ENCODE measurements at regions not wholly inside any gene's neighbourhood (a gene's known extent, or its start where the extent isn't known, plus 50 kb on each side); places are given as distances from the start of the nearest gene placed in this dataset.

DNA sequence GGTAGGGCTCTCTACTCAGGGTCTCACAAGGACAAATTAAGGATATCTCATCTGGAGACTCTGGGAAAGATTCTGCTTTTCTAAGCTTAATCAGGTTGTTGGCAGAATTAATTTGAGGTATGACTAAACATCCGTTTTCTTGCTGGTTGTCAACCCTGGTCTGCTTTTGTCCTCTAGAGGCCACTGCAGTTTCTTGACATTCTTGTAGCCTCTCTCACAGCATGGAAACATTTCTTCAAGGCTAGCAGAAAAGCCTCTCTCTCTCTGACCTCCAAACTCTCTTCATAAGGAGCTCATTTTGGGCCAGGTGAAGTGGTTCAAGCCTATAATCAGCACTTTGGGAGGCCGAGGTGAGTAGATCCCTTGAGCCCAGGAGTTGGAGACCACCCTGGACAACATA lies 749.5 kb upstream of the PCDH7 start:
- no peak overlapping the region for H3K4me3 ChIP-seq (ENCODE audit: low read depth, low read length)
- 79% methylated on average over 2 of the region's 2 CpGs for WGBS (ENCODE audit: insufficient coverage)

DNA sequence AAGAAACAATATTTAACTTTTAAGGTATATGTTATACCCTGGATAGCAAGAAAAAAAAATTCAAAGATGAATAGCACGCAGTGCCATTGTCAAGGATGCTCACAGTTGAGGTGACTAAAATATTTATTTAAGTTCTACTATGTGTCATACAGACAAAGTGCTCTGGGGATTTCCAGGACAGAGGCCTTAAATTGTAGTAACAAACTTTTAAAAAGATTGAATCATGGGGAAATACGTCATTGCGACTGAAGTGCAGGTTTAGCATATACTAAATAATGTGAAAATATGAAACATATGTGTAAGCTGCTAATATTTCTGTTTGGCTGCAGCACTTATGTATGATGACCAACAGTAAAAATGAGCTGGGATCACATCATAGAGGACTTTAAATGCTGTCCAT lies 748.0 kb upstream of the PCDH7 start:
- no peak for DNase-seq (ENCODE audit: low read depth in 4 of 6, low spot score in 6 of 6)
- Histone ChIP-seq H3K27me3 (ENCODE audit: control insufficient read depth, insufficient read depth, low read length) (no peaks in the 10 kb centered on the region), H3K36me3 (ENCODE audit: control insufficient read depth, insufficient read depth, low read length) (no peaks in the 10 kb centered on the region), H3K4me1 (ENCODE audit: control insufficient read depth, insufficient read depth, low read length) (no peaks in the 10 kb centered on the region), H3K27ac (ENCODE audit: low read depth, low read length) (no peak overlapping the region), H3K4me3 (ENCODE audit: low read depth, low read length) (no peak overlapping the region), H3K9me3 (ENCODE audit: control insufficient read depth, insufficient read depth, low read length) (peaks cover 1% of the 10 kb centered on the region)
- no CpG with 5 or more reads among the region's 3 CpGs for WGBS (ENCODE audit: insufficient coverage)

More for the DNA sequence above, 749.5 kb upstream of the PCDH7 start:
- Histone ChIP-seq H3K9me3 (ENCODE audit: control insufficient read depth, insufficient read depth, low read length) (peaks cover 1% of the 10 kb centered on the region), H3K36me3 (ENCODE audit: control insufficient read depth, insufficient read depth, low read length) (no peaks in the 10 kb centered on the region), H3K27me3 (ENCODE audit: control insufficient read depth, insufficient read depth, low read length) (no peaks in the 10 kb centered on the region), H3K27ac (ENCODE audit: low read depth, low read length) (no peak overlapping the region), H3K4me1 (ENCODE audit: control insufficient read depth, insufficient read depth, low read length) (no peaks in the 10 kb centered on the region)
- no peak for DNase-seq (ENCODE audit: low read depth in 4 of 6, low spot score in 6 of 6)

DNA sequence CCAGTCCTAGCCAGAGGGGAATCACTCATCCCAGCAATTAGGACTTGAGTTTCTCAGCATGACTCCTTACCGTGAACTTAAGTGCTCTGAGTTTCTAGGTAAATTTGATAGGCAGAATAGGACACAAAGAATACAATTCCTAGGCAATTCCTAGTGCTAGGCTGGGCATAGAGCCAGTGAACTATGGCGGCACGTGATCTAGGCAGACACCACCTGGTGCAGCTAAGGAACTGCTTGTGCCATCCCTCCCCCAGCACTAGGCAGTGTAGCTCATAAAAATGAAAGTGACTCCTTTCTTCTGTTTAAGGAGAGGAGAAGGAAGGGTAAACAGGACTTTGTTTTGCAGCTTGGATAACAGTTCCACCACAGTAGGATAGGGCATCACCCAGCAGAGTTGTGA lies 736.3 kb upstream of the PCDH7 start:
- Histone ChIP-seq H3K36me3 (ENCODE audit: control insufficient read depth, insufficient read depth, low read length) (no peaks in the 10 kb centered on the region), H3K27ac (ENCODE audit: low read depth, low read length) (no peak overlapping the region), H3K27me3 (ENCODE audit: control insufficient read depth, insufficient read depth, low read length) (no peaks in the 10 kb centered on the region), H3K4me3 (ENCODE audit: low read depth, low read length) (no peak overlapping the region), H3K4me1 (ENCODE audit: control insufficient read depth, insufficient read depth, low read length) (no peaks in the 10 kb centered on the region), H3K9me3 (ENCODE audit: control insufficient read depth, insufficient read depth, low read length) (no peaks in the 10 kb centered on the region)
- DNase-seq (ENCODE audit: low read depth in 4 of 6, low spot score in 6 of 6) = no peak
- WGBS (ENCODE audit: insufficient coverage) = no CpG with 5 or more reads among the region's 3 CpGs

DNA sequence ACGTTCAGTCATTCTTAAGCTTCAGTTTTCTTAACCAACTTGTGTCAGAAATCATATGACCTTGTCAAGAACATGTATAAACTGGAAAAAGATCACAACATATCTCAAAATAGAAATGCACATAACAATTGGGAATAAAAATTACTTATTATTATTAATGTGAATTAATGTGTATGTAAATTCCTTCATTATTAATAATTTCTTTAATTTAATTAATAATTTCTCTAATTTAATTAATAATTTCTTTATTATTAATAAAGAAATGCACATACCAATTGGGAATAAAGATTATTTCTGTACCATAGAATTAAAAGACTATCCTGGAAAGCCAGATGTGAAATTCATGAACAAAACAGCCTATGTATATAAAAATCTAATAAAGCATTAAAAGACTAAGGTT lies 718.5 kb upstream of the PCDH7 start:
- no peak overlapping the region for H3K27ac ChIP-seq (ENCODE audit: low read depth, low read length)
- DNase-seq (ENCODE audit: low read depth in 4 of 6, low spot score in 6 of 6) = no peak
- no CpG with 5 or more reads among the region's 1 CpG for WGBS (ENCODE audit: insufficient coverage)
- H3K4me1 ChIP-seq (ENCODE audit: control insufficient read depth, insufficient read depth, low read length) = no peaks in the 10 kb centered on the region
- no peaks in the 10 kb centered on the region for H3K9me3 ChIP-seq (ENCODE audit: control insufficient read depth, insufficient read depth, low read length)
- no peaks in the 10 kb centered on the region for H3K36me3 ChIP-seq (ENCODE audit: control insufficient read depth, insufficient read depth, low read length)
- no peaks in the 10 kb centered on the region for H3K27me3 ChIP-seq (ENCODE audit: control insufficient read depth, insufficient read depth, low read length)
- no peak overlapping the region for H3K4me3 ChIP-seq (ENCODE audit: low read depth, low read length)

DNA sequence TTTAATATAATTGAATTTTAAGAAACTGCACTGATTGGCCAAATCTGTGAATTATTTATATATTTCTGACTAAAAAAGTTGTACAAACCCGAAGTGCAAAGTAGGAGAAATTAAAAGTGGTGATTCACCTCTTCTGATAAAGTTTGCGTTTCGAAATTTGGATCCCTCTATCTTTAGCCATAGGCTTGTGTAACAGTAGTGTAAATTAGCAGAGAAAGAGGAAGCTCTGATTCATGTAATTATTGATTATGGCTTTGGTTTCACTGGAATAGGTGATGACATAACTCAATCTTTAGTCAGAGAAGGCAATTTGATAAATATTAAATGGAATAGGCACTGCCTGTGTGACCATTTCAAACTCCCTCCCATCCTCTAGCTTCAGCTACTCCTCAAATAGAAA lies 717.8 kb upstream of the PCDH7 start:
- Histone ChIP-seq H3K4me3 (ENCODE audit: low read depth, low read length) (no peak overlapping the region), H3K27me3 (ENCODE audit: control insufficient read depth, insufficient read depth, low read length) (no peaks in the 10 kb centered on the region), H3K9me3 (ENCODE audit: control insufficient read depth, insufficient read depth, low read length) (no peaks in the 10 kb centered on the region), H3K4me1 (ENCODE audit: control insufficient read depth, insufficient read depth, low read length) (no peaks in the 10 kb centered on the region), H3K36me3 (ENCODE audit: control insufficient read depth, insufficient read depth, low read length) (no peaks in the 10 kb centered on the region), H3K27ac (ENCODE audit: low read depth, low read length) (no peak overlapping the region)
- no peak for DNase-seq (ENCODE audit: low read depth in 4 of 6, low spot score in 6 of 6)
- WGBS (ENCODE audit: insufficient coverage) = 90% methylated on average over 2 of the region's 3 CpGs

DNA sequence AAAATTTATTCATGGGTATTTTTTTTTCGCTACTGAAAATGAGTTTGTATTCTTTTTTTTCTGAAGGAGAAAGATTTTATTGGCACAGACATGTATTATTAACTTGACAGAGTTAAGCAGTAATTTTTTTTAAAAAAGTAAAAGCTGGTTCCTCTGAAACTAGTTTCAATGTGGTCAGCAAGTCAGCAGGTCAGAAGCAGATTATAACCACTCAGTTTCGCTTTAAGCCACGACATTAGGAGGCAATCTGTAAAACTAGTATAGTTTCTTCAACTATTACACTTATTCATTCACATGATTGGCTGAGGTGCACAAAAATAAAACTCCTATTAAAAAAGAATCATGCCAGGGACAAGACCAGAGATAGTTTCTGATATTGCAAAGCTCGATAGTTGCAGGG lies 714.2 kb upstream of the PCDH7 start:
- H3K27ac ChIP-seq (ENCODE audit: low read depth, low read length) = no peak overlapping the region
- DNase-seq (ENCODE audit: low read depth in 4 of 6, low spot score in 6 of 6) = no peak
- no peaks in the 10 kb centered on the region for H3K4me1 ChIP-seq (ENCODE audit: control insufficient read depth, insufficient read depth, low read length)
- no peaks in the 10 kb centered on the region for H3K36me3 ChIP-seq (ENCODE audit: control insufficient read depth, insufficient read depth, low read length)
- no peaks in the 10 kb centered on the region for H3K9me3 ChIP-seq (ENCODE audit: control insufficient read depth, insufficient read depth, low read length)
- H3K27me3 ChIP-seq (ENCODE audit: control insufficient read depth, insufficient read depth, low read length) = no peaks in the 10 kb centered on the region
- no peak overlapping the region for H3K4me3 ChIP-seq (ENCODE audit: low read depth, low read length)
- whole genome bisulfite sequencing (ENCODE audit: insufficient coverage) = 100% methylated on average over 1 of the region's 4 CpGs

DNA sequence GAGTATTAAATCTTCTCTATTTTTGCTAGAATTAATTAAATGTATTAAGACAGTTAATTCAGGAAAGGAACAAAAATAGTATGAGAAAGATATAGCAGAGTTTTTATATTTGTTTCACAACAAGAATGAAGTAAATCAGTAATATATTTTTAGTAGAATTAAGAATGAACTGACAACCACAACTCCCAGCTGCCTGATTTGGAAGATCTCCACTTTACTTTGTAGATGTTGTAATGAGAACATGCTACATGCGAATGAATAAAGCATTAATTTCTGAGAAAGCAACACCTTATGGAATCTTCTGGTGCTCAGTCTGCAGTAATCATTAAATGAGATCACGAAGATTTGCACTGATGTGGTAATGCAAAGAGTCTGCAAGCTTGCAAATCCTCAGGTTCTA lies 695.6 kb upstream of the PCDH7 start:
- H3K36me3 ChIP-seq (ENCODE audit: control insufficient read depth, insufficient read depth, low read length) = no peaks in the 10 kb centered on the region
- no peak overlapping the region for H3K27ac ChIP-seq (ENCODE audit: low read depth, low read length)
- no CpG with 5 or more reads among the region's 2 CpGs for WGBS (ENCODE audit: insufficient coverage)
- no peak for DNase-seq (ENCODE audit: low read depth in 4 of 6, low spot score in 6 of 6)
- no peaks in the 10 kb centered on the region for H3K27me3 ChIP-seq (ENCODE audit: control insufficient read depth, insufficient read depth, low read length)
- H3K9me3 ChIP-seq (ENCODE audit: control insufficient read depth, insufficient read depth, low read length) = no peaks in the 10 kb centered on the region
- no peaks in the 10 kb centered on the region for H3K4me1 ChIP-seq (ENCODE audit: control insufficient read depth, insufficient read depth, low read length)
- no peak overlapping the region for H3K4me3 ChIP-seq (ENCODE audit: low read depth, low read length)

DNA sequence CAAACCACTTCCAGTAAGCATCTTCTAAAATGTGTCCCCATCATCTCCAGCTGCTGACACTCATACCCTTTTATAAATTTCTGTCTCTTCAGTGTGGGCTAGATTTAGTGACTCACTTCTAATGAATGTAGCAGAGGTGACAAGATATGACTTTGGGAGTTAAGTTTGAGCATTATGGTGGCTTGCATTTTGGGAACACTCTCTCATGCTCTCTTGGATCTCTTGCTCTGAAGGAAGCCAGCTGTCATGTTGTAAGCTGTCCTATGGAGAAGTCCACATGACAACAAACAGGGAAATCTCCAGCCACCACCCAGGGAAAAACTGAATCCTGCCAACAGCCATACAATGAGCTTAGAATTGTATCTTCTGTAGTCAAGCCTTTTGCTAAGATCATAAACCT lies 691.3 kb upstream of the PCDH7 start:
- Histone ChIP-seq H3K36me3 (ENCODE audit: control insufficient read depth, insufficient read depth, low read length) (no peaks in the 10 kb centered on the region), H3K4me1 (ENCODE audit: control insufficient read depth, insufficient read depth, low read length) (no peaks in the 10 kb centered on the region), H3K4me3 (ENCODE audit: low read depth, low read length) (no peak overlapping the region), H3K27ac (ENCODE audit: low read depth, low read length) (no peak overlapping the region), H3K27me3 (ENCODE audit: control insufficient read depth, insufficient read depth, low read length) (no peaks in the 10 kb centered on the region), H3K9me3 (ENCODE audit: control insufficient read depth, insufficient read depth, low read length) (no peaks in the 10 kb centered on the region)
- DNase-seq (ENCODE audit: low read depth in 4 of 6, low spot score in 6 of 6) = no peak

DNA sequence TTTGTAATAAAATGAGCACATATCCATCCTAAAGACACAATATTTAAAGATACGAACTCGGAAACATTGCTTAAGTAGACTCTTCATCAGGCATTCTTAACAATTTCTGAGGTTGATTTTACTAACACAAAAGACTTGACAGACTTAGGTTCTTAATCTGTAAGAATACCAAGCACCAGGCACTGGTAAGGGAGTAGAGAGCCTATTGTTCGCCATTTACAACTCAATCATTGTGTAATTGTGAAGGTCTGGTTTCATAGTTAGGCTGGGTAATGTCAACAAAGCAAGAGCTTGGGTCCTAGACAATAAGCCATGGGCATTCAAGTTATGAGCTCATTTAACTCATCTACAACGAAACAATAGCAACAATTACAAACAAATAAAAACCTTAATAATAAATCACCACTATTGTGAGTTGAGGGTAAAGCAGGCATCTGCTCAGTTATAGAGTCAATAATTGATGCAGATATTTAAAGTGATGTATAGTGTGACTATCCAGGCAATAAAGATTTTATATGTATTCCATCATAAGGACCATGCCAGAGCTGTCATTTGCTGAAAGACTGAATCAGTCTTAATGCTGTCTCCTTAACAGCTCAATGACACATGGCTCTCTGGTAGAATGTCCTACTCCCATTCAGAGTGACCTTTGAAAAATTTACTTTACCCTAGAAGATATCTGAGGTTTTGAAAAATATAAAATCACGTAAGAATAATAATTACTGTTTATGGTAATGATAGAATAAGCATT lies 664.0 kb upstream of the PCDH7 start:
- no peak overlapping the region for H3K4me3 ChIP-seq (ENCODE audit: low read depth, low read length)
- DNase-seq (ENCODE audit: low read depth in 4 of 6, low spot score in 6 of 6) = peak in 1 of 6 donors; percentile 1
- no peaks in the 10 kb centered on the region for H3K27me3 ChIP-seq (ENCODE audit: control insufficient read depth, insufficient read depth, low read length)
- H3K27ac ChIP-seq (ENCODE audit: low read depth, low read length) = no peak overlapping the region
- H3K4me1 ChIP-seq (ENCODE audit: control insufficient read depth, insufficient read depth, low read length) = no peaks in the 10 kb centered on the region
- no peaks in the 10 kb centered on the region for H3K36me3 ChIP-seq (ENCODE audit: control insufficient read depth, insufficient read depth, low read length)
- H3K9me3 ChIP-seq (ENCODE audit: control insufficient read depth, insufficient read depth, low read length) = no peaks in the 10 kb centered on the region
- WGBS (ENCODE audit: insufficient coverage) = no CpG with 5 or more reads among the region's 5 CpGs

DNA sequence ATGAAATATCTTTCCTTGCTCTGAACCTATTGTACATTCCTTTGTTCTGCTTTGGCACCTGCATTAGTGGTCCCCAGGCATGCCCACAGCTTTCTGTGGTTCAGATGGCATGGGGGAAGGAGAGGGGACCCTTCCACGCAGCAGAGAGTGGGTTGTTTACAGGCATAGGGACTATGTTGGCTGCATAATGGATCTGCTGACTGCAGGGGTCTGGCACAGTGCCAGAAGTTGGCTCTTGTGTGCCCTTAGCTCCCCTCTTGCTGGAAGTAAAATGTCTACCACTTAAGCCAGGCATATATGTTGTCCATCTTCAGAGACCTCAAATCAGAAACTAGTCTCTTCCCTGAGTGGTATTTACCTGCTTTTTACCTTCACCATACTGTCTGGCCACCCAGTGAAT lies 651.9 kb upstream of the PCDH7 start:
- H3K27me3 ChIP-seq (ENCODE audit: control insufficient read depth, insufficient read depth, low read length) = no peaks in the 10 kb centered on the region
- H3K9me3 ChIP-seq (ENCODE audit: control insufficient read depth, insufficient read depth, low read length) = no peaks in the 10 kb centered on the region
- H3K36me3 ChIP-seq (ENCODE audit: control insufficient read depth, insufficient read depth, low read length) = no peaks in the 10 kb centered on the region
- no peaks in the 10 kb centered on the region for H3K4me1 ChIP-seq (ENCODE audit: control insufficient read depth, insufficient read depth, low read length)
- H3K27ac ChIP-seq (ENCODE audit: low read depth, low read length) = no peak overlapping the region
- WGBS (ENCODE audit: insufficient coverage) = 11% methylated on average over 1 of the region's 1 CpG
- peak in 2 of 6 donors; percentile 8 to 11 for DNase-seq (ENCODE audit: low read depth in 4 of 6, low spot score in 6 of 6)
- no peak overlapping the region for H3K4me3 ChIP-seq (ENCODE audit: low read depth, low read length)
